ENCODE measurements at regions not wholly inside any gene's neighbourhood (a gene's known extent, or its start where the extent isn't known, plus 50 kb on each side); places are given as distances from the start of the nearest gene placed in this dataset.
A peak's percentile ranks its signal among the peaks of the same experiment; 100 is the strongest.

DNA sequence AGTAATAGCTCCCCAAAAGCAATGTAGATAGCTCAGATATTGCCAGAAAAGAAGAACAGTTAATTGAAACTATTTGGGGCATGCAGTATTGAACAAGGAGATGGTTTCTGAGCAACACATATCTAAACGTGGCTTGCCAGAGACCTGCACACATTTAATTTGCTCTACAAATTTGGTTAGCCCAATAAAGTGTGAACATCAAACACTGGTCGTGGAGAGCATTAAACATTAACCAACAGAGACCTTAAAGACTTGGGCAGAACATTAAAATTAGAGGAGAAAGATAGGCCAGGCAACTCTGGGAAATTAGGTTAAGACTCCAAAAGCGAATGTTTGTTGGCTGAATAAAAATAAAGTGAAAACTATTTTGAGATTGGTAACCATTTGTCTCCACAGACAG lies 61.6 kb upstream of the ARID5B start:
- H3K4me1 ChIP-seq: peaks cover 0 to 40% (median 32%) of the 10 kb centered on the region in 4 donors
- TF ChIP-seq, protein P1, sequence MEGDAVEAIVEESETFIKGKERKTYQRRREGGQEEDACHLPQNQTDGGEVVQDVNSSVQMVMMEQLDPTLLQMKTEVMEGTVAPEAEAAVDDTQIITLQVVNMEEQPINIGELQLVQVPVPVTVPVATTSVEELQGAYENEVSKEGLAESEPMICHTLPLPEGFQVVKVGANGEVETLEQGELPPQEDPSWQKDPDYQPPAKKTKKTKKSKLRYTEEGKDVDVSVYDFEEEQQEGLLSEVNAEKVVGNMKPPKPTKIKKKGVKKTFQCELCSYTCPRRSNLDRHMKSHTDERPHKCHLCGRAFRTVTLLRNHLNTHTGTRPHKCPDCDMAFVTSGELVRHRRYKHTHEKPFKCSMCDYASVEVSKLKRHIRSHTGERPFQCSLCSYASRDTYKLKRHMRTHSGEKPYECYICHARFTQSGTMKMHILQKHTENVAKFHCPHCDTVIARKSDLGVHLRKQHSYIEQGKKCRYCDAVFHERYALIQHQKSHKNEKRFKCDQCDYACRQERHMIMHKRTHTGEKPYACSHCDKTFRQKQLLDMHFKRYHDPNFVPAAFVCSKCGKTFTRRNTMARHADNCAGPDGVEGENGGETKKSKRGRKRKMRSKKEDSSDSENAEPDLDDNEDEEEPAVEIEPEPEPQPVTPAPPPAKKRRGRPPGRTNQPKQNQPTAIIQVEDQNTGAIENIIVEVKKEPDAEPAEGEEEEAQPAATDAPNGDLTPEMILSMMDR (IDR thresholded peaks at IDR 0.05): no peak
- TF ChIP-seq POLR2AphosphoS5 (IDR thresholded peaks at IDR 0.05) (no peak), EP300 (IDR thresholded peaks at IDR 0.05) (no peak), POLR2A (IDR thresholded peaks at IDR 0.05) (no peak)
- H3K36me3 ChIP-seq: no peaks in the 10 kb centered on the region
- intact Hi-C loops (cut with DNase I): loop anchor here (5.0 to 10.0 kb wide), 3 partner anchors 62 to 195 kb away; partner anchors contain the start of gene ARID5B
- H3K9me3 ChIP-seq: no peaks in the 10 kb centered on the region
- peak overlapping the region in 2 of 4 donors; percentile 2 to 17 for H3K27ac ChIP-seq
- DNase-seq: no peak
- H3K27me3 ChIP-seq: no peaks in the 10 kb centered on the region
- 20 to 66% methylated on average over 3 of the region's 3 CpGs for WGBS, 2 donors
- no peak overlapping the region for H3K4me3 ChIP-seq

GRCh38 chr10:61840403-61840802 lies 61.1 kb upstream of the ARID5B start:
- intact Hi-C loops (cut with DNase I): no loop called here
- H3K9me3 ChIP-seq: no peaks in the 10 kb centered on the region
- H3K27me3 ChIP-seq: no peaks in the 10 kb centered on the region
- no peaks in the 10 kb centered on the region for H3K36me3 ChIP-seq
- H3K27ac ChIP-seq: peak overlapping the region in 1 of 4 donors; percentile 17
- H3K4me3 ChIP-seq: no peak overlapping the region
- WGBS, 2 donors: 29 to 72% methylated on average over 4 of the region's 4 CpGs
- peaks cover 0 to 36% (median 27%) of the 10 kb centered on the region in 4 donors for H3K4me1 ChIP-seq
- TF ChIP-seq POLR2A (IDR thresholded peaks at IDR 0.05) (no peak), POLR2AphosphoS5 (IDR thresholded peaks at IDR 0.05) (no peak), EP300 (IDR thresholded peaks at IDR 0.05) (no peak)
- TF ChIP-seq, protein P1 (IDR thresholded peaks at IDR 0.05): no peak
- no peak for DNase-seq

- Histone ChIP-seq H3K4me1 (peaks cover 0 to 27% (median 19%) of the 10 kb centered on the region in 4 donors), H3K36me3 (no peaks in the 10 kb centered on the region), H3K27me3 (no peaks in the 10 kb centered on the region), H3K4me3 (no peak overlapping the region), H3K27ac (no peak overlapping the region), H3K9me3 (no peaks in the 10 kb centered on the region)
- intact Hi-C loops (cut with DNase I): no loop called here
- no peak for DNase-seq
- TF ChIP-seq POLR2A (IDR thresholded peaks at IDR 0.05): no peak
These were observed 60.1 kb upstream of the ARID5B start for GRCh38 chr10:61841338-61841875.

- DNase-seq: no peak
- no peaks in the 10 kb centered on the region for H3K36me3 ChIP-seq
- H3K4me1 ChIP-seq: peaks cover 0 to 12% (median 5%) of the 10 kb centered on the region in 4 donors
- TF ChIP-seq, protein P1 (IDR thresholded peaks at IDR 0.05): no peak
- TF ChIP-seq POLR2AphosphoS5 (IDR thresholded peaks at IDR 0.05): no peak
- no peak overlapping the region for H3K27ac ChIP-seq
- no peak overlapping the region for H3K4me3 ChIP-seq
- intact Hi-C loops (cut with DNase I): no loop called here
- H3K9me3 ChIP-seq: no peaks in the 10 kb centered on the region
- WGBS, 2 donors: 97 to 98% methylated on average over 4 of the region's 4 CpGs
- no peaks in the 10 kb centered on the region for H3K27me3 ChIP-seq
These were observed 58.6 kb upstream of the ARID5B start for GRCh38 chr10:61842755-61843497.

GRCh38 chr10:61844116-61844822 lies 57.2 kb upstream of the ARID5B start:
- TF ChIP-seq POLR2A (IDR thresholded peaks at IDR 0.05): no peak
- TF ChIP-seq EP300 (IDR thresholded peaks at IDR 0.05): no peak
- TF ChIP-seq, protein P1 (IDR thresholded peaks at IDR 0.05): no peak
- no peak for TF ChIP-seq POLR2AphosphoS5 (IDR thresholded peaks at IDR 0.05)
- DNase-seq: no peak
- Histone ChIP-seq H3K4me1 (peaks cover 0 to 8% (median 3%) of the 10 kb centered on the region in 4 donors), H3K36me3 (no peaks in the 10 kb centered on the region), H3K27me3 (no peaks in the 10 kb centered on the region), H3K27ac (no peak overlapping the region), H3K9me3 (no peaks in the 10 kb centered on the region), H3K4me3 (no peak overlapping the region)
- intact Hi-C loops (cut with DNase I): no loop called here
- 68 to 81% methylated on average over 4 of the region's 4 CpGs for WGBS, 2 donors
